ENCODE measurements at regions not wholly inside any gene's neighbourhood (a gene's known extent, or its start where the extent isn't known, plus 50 kb on each side); places are given as distances from the start of the nearest gene placed in this dataset.
"Not testable (repeated sequence)": the region's sequence is repeated elsewhere in the genome, so short reads cannot be mapped to it uniquely, and the experiment has no call there.

DNA sequence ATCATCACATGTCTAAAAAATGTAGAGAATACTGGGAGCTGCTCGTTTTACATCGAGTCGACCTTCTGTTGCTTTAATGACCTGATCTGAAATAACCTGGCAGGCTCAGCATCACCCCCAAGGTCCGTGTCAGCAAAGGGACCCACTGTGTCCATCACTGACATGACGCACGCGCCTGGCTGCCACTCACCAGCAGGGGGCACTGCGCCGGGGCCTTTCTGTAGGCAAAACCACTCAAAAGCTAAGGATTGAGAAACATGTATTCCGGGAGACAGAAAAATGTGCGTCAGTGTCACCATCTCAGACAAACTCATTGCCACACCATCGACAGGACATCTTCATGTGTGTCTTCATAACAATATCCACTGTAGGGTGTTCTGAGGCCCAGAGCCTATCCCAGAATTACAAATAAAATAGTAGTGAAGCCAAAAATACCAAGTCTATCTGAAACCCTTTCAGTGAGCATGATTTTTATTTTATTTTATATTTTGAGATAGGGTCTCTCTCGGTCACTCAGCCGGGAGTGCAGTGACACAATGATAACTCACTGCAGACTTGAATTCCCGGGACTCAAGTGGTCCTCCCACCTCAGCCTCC lies 130.3 kb upstream of the LSM14A start:
- DNase-seq = peak; percentile 72

DNA sequence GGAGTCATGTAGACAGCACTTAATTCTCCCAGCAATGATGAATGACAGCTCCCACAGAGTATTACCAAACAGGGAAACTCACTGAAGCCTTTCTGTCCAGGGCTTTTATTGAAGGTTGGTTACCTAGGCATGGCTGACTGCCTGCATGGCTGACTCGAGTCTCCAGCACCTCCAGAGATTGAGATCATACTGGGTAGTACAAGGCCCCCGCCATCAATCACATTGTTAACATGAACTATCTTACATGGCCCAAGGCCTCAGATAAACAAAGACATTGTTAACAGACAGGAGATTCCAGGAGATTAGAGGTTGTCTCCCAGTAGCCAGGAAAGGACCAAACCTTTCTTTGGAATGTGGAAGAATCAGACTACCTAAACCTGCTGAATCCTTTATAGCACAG lies 128.3 kb upstream of the LSM14A start:
- no peak for DNase-seq

DNA sequence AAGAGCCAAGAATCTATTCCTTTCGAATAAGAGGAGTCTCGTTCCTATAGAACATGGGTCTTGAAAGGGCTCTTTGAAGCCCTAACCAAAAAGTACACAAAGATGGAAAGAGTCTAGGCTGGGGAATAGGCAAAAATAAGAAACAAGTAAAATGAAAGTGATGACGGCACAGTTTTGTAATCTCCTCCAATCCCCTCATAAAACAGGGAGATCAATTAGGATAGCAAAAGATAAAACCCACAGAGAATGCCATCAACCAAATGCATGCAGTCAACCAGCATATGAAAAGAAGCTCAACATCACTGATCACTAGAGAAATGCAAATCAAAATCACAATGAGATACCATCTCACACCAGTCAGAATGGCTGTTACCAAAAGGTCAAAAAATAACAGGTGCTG lies 122.4 kb upstream of the LSM14A start:
- no peak for DNase-seq

GRCh38 chr19:34050430-34050829 lies 121.9 kb upstream of the LSM14A start:
- DNase-seq = not testable (repeated sequence)

DNA sequence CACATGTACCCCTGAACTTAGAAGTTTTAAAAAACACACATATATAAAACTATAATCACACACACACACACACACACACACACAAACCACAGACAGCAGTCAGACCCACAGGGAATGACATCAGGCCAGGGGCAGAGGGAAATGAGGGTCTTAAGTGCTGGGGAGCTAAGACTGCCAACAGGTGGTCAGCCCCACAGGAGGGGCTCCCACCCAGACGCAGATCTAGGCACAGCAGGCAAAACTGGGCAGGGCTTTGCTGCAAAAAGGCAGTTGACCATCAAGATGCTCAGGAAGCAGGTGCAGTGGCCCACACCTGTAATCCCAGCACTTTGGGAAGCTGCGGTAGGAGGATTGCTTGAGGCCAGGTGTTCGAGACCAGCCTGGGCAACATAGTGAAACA lies 121.0 kb upstream of the LSM14A start:
- DNase-seq = no peak

- no peak for DNase-seq
Measured at GRCh38 chr19:34057155-34057554, 115.1 kb upstream of the LSM14A start.

GRCh38 chr19:34066007-34066643 lies 106.2 kb upstream of the LSM14A start:
- no peak for DNase-seq

DNA sequence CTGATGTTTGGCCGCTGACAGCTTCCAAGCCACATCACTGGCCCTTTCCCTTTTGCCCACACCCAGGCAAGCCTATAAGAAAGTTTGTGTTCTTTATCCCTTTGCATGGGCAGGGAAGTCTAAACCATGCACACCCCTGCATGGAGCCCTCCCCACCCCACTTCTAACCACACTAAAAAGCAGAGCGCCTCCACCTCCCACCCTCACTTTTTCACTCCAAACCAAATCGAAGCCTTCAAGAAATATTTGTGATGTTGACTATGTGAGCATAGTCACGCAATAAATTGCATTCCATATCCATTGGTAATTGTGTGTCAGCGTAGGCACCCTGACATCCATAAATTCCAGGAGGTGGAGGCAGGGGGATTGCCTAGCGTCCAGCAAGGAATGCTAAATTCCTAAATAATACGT lies 104.4 kb upstream of the LSM14A start:
- no peak for DNase-seq

GRCh38 chr19:34075661-34076091 lies 96.6 kb upstream of the LSM14A start:
- DNase-seq = no peak

DNA sequence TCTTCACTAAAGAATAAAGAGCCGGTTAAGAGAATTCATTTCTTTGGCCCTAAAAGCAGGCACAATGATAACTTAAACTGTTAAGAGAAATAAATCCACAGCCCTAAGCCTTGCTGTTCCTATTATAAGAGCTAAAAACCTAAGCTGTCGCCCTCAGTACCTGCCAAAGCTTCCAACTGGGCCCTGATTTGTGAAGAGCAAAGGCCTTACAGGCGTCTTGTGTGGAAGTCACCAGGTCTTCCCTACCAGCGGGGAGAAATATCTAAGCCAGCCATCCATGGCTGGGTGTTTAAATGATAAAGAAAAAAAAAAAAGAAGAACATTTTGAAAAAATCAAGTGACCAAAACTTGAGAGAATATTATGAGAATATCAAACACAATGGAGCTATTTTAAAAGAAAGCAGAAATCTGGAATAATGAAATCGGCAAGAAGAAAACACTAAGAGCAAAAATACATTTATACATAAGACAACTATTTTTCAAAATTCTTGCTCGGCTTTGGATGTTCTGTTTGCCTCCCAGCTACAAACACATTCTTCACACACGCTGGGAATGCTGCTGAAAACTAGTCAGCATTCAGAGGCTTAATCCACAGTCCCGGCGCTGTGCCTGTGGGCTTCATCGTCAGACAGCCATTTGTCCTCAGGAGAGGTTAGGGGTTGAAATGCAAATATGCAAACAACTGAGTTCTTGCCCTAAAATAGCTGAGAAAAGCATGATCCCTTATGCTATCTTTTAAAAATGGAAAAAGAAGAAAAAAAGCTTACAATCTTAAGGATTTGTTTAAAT lies 89.8 kb upstream of the LSM14A start:
- DNase-seq = no peak

DNA sequence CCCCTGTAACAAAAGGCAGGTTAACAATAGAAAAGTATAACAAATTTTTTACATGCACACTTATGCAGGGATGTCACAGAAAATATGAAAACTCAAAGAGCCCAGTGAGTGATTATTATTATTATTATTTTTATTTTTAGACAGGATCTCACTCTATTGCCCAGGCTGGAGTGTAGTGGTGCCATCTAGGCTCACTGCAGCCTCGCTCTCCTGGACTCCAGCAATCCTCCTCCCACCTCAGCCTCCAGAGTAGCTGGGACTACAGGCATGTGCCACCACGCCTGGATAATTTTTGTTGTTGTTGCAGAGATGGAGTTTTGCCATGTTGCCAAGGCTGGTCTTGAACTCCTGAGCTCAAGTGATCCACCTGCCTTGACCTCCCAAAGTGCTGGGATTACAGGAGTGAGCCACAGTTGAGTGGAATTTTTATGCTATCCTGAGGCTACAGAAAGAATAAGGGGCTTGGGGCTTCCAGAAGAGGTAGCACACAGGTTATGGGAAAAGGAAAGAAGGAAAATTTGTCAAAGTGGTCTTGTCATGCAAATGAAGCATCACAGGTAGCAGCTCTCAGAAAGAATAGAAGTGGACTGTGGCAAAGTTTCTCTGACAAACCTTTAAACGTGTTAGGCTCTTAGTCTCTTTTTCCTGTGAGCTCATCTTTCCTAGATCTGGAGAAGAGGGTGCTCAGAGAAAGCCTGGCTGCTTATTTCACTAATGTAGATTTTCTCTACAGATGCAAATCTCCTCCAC lies 87.7 kb upstream of the LSM14A start:
- DNase-seq = no peak

GRCh38 chr19:34085336-34085735 lies 87.0 kb upstream of the LSM14A start:
- DNase-seq = no peak

DNA sequence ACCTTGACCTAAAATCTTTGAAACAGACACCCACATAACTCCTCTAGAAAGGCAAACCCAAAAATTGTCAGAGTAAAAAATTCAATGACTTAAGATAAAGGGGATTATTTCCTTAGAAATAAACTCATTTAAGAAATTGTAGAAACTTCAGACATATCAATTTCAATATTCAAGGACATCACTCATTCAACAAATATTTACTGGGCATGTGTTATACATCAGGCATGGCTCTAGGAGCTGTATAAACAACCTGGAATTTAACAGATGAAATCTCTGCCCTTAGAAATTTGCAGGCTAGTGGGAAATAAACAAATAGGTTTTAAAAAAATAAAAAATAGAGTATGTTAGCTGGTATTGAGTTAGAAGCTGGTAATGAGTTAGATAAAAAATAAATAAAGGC lies 84.0 kb upstream of the LSM14A start:
- DNase-seq = no peak

DNA sequence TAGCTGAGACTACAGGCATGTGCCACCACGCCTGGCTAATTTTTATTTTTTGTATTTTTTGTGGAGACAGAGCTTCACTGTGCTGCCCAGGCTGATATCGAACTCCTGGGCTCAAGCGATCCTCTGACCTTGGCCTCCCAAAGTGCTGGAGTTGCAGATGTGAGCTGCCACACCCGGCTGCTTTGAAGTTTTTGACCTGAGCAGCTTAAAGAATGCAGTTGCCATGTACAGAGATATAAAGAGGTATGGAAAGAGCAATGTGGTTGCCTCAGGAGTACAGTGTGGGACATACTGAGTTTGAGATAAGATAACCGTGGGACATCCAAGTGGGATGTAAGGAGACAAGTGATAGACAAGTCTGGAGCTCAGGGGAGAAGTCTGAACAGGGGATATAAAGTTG lies 82.7 kb upstream of the LSM14A start:
- no peak for DNase-seq

DNA sequence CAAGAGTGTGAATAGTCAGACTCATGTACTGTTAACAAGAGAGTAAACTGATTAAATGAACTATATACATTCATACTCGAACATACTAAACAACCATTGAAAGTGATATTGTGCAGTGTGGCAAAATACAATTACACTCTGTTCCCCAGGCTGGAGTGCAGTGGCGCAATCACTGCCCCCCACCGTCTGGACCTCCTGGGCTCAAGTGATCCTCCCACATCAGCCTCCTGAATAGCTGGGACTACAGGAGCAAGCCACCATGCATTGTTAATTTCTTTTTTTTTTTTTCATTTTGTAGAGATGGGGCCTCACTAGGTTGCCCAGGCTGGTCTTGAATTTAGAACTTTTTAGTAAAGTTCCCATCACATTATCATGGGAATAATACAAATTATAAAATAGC lies 77.3 kb upstream of the LSM14A start:
- no peak for DNase-seq

- not testable (repeated sequence) for DNase-seq
Measured at GRCh38 chr19:34095411-34095810, 76.9 kb upstream of the LSM14A start.

- DNase-seq = no peak
Measured at GRCh38 chr19:34096020-34096915, 76.0 kb upstream of the LSM14A start.

- no peak for DNase-seq
Measured at GRCh38 chr19:34104096-34104495, 68.2 kb upstream of the LSM14A start.

DNA sequence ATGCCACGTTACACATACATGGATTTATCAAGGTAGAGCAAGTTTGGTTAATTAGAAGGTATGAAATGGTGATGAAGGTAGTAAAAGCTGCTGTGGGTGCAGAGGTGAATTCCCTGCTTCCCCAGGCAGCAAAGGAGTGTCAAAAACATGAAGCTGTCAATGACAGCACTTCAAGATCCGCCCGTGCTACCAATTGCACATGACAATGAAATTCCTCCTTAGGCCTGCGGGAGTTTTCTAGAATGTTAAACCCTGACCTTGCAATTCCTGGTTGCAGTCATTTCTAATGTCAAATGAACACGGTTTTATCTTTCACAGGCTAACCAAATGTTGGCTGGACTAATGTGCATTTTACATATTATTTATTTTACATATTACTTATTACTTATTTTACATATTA lies 67.7 kb upstream of the LSM14A start:
- DNase-seq = no peak

- no peak for DNase-seq
Measured at GRCh38 chr19:34109596-34109995, 62.7 kb upstream of the LSM14A start.

DNA sequence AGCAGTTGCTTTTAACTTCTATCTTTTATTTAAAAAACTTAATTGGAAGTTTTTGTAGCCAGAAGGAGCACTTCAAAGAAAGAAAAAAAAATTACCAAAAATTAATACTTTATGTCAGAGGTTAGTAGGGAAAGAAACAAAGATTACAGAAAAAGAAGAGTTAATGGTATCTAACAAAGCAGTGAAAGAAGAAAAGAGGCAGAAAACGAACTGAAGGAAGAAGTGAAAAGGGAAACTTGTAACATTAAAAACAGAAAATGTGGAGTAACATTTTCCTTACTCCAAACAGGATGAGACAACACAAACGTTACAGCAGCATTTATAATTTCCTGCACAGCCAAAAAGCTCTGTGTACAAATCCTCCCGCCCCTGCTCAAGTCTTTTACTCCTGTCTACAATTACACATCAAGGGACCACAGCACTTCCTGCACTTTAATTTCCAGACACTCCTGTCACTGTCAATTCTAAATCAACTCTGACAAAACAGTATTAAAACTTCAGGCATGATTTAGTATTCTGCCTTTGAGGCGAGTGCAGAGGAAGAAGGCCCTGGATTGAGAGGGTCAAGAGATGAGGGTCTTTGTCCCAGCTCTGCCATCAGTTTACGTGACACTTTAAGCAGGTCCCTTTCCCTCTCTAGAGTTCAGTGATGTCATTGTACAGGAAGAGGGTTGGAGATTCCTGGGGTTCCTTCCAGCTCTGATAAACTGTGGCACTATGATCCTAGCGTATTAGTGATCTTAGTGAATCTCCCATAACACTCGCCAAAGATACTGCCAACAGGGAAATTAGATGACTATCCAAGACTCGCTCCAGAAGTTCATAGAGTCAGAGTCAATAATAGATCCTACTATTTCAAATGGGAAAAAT lies 53.2 kb upstream of the LSM14A start:
- no peak for DNase-seq

Measured in activated T-cell treated with anti-CD3 and anti-CD28 coated beads, Interleukin-2, amount 50 U/mL, for 1 hour (primary cell).